GM12878 (cell line): ENCODE measurements at regions not wholly inside any gene's neighbourhood (a gene's known extent, or its start where the extent isn't known, plus 50 kb on each side); places are given as distances from the start of the nearest gene placed in this dataset.

Source experiments
- BCLAF1 ChIP-seq: fragments of 450-650 bp; IDR thresholded peaks from 2 replicates; pipeline ENCODE4 v1.6.1; 2017; ENCODE audit warnings: antibody characterized with exemption, mild to moderate bottlenecking, moderate library complexity
- CBX5 ChIP-seq: sonication (generic); IDR thresholded peaks from 2 replicates; pipeline ENCODE4 v1.6.1; 2016; ENCODE audit warnings: low read depth, moderate library complexity, mild to moderate bottlenecking, inconsistent platforms
- CHD1 ChIP-seq: IDR thresholded peaks from 2 replicates; pipeline ENCODE4 v1.6.1; 2012; ENCODE audit warnings: low read depth, low read length, improper control_type of control experiment
- MEF2A ChIP-seq: IDR thresholded peaks from 2 replicates; pipeline ENCODE4 v1.6.1; 2011; ENCODE audit warnings: low read depth, mild to moderate bottlenecking, low read length, moderate library complexity; ENCODE audit not compliant: insufficient read depth
- NFXL1 ChIP-seq: fragments of 450-650 bp; IDR thresholded peaks from 2 replicates; pipeline ENCODE4 v1.6.1; 2017; ENCODE audit warnings: antibody characterized with exemption, mild to moderate bottlenecking, borderline replicate concordance
- NRF1 ChIP-seq: conservative IDR thresholded peaks from 2 replicates; pipeline ENCODE4 v1.6.1; 2011; ENCODE audit warnings: mild to moderate bottlenecking, low read depth, low read length, improper control_type of control experiment
- RAD51 ChIP-seq: fragments of 450-650 bp; IDR thresholded peaks from 2 replicates; pipeline ENCODE4 v1.6.1; 2016; ENCODE audit warnings: moderate library complexity, mild to moderate bottlenecking, inconsistent platforms
- REST ChIP-seq: IDR thresholded peaks from 2 replicates; pipeline ENCODE4 v1.6.1; 2012; ENCODE audit warnings: mild to moderate bottlenecking, low read depth, low read length
- TCF12 ChIP-seq: IDR thresholded peaks from 2 replicates; pipeline ENCODE4 v1.6.1; 2011; ENCODE audit warnings: low read depth, mild to moderate bottlenecking, low read length
- USF1 ChIP-seq: IDR thresholded peaks from 2 replicates; pipeline ENCODE4 v1.6.1; 2011; ENCODE audit warnings: borderline replicate concordance, low read depth, mild to moderate bottlenecking, moderate library complexity, mixed read lengths, low read length; ENCODE audit not compliant: insufficient read depth; ENCODE audit errors: extremely low read length
- WRNIP1 ChIP-seq: IDR thresholded peaks from 2 replicates; pipeline ENCODE4 v1.6.1; 2011; ENCODE audit warnings: low read depth, low read length, improper control_type of control experiment, borderline replicate concordance
- TF ChIP-seq, protein P1 (sequence below): IDR thresholded peaks from 2 replicates; pipeline ENCODE4 v1.6.1; 2012; ENCODE audit warnings: low read depth, low read length, improper control_type of control experiment
- TF ChIP-seq, protein P2 (sequence below): fragments of 450-650 bp; formaldehyde crosslinking; IDR thresholded peaks from 2 replicates; pipeline ENCODE4 v1.4.0; 2020; ENCODE audit warnings: mild to moderate bottlenecking, moderate library complexity

GRCh38 chr3:27615555-27615954 lies 106.6 kb downstream of the EOMES start (continued):
- TF ChIP-seq BCLAF1 (no peak), REST (no peak), USF1 (no peak), WRNIP1 (no peak), RAD51 (no peak), CBX5 (no peak), NRF1 (no peak), NFXL1 (no peak), TCF12 (no peak), MEF2A (no peak), CHD1 (no peak)
- TF ChIP-seq, protein P1, sequence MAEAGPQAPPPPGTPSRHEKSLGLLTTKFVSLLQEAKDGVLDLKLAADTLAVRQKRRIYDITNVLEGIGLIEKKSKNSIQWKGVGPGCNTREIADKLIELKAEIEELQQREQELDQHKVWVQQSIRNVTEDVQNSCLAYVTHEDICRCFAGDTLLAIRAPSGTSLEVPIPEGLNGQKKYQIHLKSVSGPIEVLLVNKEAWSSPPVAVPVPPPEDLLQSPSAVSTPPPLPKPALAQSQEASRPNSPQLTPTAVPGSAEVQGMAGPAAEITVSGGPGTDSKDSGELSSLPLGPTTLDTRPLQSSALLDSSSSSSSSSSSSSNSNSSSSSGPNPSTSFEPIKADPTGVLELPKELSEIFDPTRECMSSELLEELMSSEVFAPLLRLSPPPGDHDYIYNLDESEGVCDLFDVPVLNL, result no peak
- TF ChIP-seq, protein P2, sequence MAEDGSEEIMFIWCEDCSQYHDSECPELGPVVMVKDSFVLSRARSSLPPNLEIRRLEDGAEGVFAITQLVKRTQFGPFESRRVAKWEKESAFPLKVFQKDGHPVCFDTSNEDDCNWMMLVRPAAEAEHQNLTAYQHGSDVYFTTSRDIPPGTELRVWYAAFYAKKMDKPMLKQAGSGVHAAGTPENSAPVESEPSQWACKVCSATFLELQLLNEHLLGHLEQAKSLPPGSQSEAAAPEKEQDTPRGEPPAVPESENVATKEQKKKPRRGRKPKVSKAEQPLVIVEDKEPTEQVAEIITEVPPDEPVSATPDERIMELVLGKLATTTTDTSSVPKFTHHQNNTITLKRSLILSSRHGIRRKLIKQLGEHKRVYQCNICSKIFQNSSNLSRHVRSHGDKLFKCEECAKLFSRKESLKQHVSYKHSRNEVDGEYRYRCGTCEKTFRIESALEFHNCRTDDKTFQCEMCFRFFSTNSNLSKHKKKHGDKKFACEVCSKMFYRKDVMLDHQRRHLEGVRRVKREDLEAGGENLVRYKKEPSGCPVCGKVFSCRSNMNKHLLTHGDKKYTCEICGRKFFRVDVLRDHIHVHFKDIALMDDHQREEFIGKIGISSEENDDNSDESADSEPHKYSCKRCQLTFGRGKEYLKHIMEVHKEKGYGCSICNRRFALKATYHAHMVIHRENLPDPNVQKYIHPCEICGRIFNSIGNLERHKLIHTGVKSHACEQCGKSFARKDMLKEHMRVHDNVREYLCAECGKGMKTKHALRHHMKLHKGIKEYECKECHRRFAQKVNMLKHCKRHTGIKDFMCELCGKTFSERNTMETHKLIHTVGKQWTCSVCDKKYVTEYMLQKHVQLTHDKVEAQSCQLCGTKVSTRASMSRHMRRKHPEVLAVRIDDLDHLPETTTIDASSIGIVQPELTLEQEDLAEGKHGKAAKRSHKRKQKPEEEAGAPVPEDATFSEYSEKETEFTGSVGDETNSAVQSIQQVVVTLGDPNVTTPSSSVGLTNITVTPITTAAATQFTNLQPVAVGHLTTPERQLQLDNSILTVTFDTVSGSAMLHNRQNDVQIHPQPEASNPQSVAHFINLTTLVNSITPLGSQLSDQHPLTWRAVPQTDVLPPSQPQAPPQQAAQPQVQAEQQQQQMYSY (CRISPR knock-in tag), result no peak
